Suppressor macrophage (primary cell): ENCODE measurements at regions not wholly inside any gene's neighbourhood (a gene's known extent, or its start where the extent isn't known, plus 50 kb on each side); places are given as distances from the start of the nearest gene placed in this dataset.
A peak's percentile ranks its signal among the peaks of the same experiment; 100 is the strongest.
"Not testable (repeated sequence)": the region's sequence is repeated elsewhere in the genome, so short reads cannot be mapped to it uniquely, and the experiment has no call there.

Source experiments
- DNase-seq, 4 experiments: peaks; one replicate each; pipeline ENCODE4 v3.0.0-alpha.2; 2020 to 2022

DNA sequence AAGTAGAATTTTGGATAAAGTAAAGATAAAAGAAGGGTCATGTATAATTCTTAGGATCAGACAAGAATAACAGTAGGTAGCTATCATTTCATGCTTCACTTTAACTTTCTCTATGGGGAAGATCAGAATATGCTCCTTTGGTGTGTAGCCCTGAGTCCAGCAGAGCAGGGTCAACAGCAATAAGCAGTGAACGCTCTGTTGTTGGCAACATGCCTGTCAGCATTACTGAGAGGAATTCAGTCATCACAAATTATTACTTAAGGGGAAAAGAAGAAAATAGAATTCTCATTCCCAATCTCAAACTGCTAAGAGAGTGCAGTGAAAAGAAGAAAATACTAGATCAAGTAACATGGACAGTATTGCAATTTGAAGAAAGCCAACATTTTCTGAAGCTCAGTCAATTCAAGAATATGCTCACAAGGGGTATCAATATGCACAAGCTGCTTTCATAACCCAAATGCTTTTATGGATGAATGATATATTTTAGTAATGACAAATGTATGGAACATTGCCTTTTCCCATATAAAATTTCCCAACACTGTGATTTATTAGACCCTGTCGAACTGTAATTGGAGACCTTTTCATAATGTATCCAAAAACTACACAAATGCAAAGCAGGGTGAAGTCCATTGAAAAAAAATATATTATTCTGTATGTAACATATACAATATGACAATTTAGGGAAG lies 1359.4 kb downstream of the EFNA5 start:
- no peak for DNase-seq

DNA sequence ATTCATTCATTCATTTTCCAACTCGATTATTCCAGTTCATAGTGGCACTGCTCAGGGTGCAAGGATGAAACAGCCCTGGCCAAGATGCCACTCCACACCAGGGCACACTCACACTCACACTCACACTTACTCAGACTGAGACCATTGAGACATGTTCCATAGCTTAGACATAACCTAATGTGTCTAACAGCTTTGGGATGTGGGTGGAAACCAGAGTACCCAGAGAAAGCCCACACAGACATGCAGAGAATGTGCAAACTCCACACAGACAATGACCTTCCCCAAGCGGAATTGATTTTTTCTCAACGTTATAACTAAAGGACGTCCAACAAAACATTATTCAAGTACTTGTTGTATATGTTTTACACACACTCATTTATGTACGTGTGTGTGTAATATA lies 1363.5 kb downstream of the EFNA5 start:
- DNase-seq: no peak

DNA sequence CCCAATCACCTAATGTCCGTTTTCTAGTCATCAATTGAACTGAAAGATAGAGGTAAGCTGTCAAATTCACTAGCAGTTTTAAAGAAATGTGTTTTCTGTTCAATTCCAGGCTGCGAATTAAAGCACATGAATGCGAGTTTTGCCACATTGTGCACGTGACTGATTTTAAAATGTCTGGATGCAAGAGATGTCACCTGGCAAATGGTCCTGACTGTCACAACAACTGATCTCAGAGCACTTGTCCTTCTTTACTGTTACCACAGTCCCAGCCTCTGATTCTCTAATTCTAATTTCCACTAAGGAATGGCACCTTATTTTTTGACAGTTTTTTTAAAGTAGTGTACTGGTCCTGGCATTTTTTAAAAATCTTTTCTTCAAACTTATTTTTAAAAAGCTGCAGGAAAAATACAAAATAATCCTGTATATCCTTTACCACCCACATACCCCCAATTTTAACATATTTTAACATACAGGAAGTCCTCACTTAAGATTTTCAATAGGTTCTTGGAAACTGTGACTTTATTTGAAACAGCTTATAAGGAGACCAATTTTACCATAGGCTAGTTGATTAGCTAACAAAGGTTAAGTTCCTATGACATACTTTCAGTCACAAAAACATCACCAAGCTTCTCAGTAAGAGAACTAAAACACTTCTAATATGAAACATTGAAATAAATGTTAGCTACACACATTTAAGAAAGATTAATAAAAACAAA lies 1364.3 kb downstream of the EFNA5 start:
- DNase-seq: no peak

DNA sequence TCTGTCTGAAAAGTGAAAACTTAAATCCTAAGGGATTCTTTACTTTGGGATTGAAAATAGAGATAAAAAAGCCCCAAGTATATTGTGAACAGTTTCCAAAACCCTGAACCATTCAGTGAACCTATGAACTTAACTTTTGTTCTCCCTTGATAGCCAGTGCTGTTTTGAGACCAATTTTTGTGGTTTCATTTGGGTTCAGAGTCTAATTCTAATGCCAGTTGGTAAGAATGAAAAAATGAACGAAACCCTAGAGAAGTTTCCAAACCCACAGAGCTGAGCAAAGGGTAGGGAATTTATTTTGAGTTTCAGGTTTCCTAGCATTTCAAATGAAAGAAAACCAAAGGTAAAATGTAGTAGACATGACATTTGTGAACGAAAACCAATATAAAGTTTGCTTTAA lies 1366.8 kb downstream of the EFNA5 start:
- no peak for DNase-seq

DNA sequence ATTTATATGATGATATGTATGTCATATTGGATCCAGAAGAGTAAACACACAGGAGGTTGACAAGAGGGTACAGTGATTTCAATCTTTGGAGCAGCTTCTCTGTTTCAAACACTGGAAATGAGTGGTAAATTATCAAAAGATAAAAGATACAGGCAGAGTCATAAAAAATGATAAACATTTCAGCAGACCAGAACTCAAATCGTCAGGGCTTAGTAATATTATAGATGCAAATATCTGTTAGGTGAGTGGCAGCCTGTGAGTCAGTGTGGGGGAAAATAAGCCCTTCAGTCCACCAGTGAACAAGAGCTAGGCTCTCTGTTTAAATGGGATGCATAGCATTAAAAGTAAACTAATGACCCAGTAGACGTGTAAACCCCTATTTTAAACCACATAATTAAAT lies 1378.1 kb downstream of the EFNA5 start:
- no peak for DNase-seq

DNA sequence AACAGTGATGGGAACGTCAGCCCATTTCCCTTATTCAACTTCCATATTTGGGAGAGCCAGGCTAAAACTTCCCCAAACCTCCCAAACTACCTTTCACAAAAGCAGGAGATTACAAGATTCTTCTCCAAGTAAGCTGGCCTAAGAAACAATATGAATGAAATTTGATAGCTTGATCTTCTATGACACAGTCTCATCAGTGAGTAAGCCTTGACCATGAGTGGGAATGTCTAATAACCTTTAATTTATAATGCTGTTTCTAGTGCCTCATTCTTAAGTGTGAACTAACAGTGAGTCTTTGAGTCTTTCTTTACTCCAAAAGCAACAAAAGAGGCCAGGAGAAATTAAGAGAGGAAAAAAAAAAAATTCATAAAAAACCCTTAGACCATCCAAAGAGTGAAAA lies 1379.9 kb downstream of the EFNA5 start:
- DNase-seq: no peak

DNA sequence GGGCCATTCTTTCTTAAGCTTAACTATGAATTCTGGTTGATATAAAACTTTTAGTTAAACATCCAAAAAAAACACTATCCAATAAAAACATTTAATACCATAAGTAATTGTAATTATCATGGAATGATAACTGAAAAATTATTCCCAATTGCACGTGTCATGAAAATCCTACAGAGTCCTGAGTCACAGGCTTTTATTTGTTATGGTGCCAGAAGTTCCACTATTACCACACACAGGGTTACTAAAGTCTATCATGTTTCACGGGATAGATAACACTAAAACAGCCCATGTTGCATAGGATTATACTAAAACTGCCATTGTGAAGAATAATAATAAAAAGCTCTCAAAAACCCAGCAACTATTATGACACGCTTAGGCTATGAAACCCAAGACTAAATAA lies 1381.8 kb downstream of the EFNA5 start:
- no peak for DNase-seq

DNA sequence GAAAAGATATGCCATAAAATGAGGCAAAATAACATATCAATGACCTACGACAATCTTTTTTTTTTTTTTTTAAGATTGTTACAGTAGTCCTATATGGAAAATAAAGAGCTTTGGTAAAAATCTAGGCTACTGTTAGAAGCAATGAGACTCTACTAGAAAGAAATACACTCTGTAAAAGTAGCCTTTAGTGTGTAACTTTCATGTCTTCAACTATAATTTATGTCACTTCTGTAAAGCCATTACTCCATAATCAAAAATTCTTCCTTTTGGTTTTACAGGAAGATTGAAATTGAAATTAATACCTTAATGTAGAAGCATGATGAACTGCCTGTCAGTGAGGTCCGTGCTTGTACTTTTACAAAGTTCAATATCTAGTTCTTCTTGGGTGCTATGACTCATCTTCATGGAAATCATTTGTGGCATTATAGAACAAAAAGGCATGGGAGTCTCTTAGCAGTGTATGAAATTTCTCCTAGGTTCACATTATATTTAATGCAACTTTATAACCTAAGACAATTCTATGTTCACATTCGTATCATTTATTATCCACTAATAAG lies 1393.1 kb downstream of the EFNA5 start:
- no peak for DNase-seq

DNA sequence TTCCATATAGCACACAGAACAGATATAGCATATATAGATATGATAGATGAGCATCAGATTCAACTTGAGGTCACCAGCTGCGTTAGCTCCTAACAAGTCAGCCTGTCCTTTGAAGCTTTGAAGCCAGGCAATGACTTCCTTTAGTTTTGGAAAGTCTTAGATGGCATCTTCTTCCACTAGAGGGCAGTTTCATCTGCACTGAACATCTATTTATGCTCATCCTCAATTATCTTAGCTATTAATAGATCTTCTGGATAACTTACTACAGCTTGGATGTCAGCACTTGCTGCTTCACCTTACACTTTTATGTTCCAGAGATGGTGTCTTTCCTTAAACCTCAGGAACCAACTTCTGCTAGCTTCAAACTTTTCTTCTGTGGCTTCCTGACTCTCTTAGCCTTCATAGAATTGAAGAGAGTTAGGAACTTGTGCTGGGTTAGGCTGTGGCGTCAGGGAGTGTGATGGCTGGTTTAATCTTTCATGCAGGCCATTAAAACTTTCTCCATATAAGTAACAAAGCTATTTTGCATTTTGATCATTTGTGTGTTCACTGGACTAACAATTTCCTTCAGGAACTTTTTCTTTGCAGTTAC lies 1401.4 kb downstream of the EFNA5 start:
- peak in 3 of 4 experiments; percentile 4 to 7 (median 6) for DNase-seq

DNA sequence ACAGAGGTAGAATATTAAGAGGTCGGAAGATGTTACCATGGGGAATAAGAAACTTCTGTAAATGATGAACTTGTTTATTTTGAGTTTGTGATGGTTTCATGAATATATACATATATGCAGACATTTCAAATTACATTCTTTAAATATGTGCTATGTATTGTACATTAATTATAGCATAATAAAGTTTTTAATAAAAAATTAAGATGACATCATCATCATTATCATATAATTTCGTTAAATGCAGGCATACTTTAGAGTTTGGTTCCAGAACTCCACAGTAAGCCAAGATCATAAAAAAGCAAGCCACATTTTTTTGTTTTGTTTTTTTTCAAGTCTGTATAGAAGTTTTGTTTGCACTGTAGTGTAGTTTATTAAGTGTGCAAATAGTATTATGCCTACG lies 1403.5 kb downstream of the EFNA5 start:
- no peak for DNase-seq

DNA sequence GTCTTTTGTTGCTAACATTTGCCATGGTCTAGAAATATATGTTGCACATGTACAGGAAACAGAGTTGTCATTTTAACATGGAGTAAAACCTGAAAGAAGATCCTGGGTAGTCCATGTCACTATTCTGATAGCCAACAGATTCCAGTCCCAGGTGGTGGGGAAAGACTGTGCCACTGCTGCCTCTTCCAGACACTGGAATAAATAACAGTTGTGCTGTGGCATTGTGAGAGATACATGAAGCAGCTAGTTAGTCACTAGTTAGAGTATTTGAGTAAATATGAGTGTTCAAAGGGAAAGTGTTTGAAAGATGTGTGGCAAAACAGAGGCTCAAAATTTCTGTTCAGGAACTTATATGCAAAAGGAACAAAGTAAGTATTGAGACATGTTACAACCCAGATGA lies 1408.3 kb downstream of the EFNA5 start:
- DNase-seq: no peak

DNA sequence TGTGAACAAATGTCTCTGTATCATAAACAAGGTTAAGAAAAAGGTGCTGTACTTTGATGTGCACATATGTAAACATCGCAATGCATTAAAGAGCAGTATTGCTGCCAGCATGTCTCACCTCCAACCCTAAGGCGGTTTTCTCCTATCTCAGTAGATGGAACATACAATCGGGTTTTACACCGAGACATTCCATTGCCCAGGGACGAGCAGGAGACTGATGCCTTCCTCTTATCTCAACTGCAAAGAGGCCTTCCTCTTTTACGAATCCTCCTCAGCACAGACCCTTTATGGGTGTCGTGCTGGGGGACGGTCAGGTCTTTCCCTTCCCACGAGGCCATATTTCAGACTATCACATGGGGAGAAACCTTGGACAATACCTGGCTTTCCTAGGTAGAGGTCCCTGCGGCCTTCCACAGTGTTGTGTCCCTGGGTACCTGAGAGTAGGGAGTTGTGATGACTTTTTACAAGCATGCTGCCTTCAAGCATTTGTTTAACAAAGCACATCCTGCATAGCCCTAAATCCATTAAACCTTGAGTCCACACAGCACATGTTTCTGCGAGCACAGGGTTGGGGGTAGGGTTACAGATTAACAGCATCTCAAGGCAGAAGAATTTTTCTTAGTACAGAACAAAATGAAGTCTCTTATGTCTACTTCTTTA lies 1411.2 kb downstream of the EFNA5 start:
- DNase-seq: not testable (repeated sequence)

DNA sequence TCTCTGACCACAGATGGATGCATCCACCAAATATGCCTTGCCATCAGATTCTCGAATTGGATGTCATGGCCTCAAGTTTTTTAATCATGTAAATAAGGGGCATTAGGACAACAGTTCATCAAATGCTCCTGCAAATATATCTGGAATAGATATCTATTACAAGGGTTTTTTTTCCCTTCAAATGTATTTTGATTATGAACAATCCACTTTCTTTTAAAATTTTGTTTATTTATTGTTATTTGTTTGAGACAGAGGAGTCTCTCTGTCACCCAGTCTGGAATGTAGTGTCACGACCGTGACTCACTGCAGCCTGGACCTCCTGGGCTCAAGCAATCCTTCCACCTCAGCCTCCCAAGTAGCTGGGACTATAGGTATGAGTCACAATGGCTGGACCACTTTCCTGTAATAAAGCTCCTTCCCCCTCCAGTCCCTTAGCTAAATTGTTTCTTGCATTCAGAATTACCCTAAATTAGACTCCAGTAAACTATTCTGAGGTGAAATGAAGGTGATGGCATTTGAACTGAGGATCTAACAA lies 1412.1 kb downstream of the EFNA5 start:
- DNase-seq: no peak

DNA sequence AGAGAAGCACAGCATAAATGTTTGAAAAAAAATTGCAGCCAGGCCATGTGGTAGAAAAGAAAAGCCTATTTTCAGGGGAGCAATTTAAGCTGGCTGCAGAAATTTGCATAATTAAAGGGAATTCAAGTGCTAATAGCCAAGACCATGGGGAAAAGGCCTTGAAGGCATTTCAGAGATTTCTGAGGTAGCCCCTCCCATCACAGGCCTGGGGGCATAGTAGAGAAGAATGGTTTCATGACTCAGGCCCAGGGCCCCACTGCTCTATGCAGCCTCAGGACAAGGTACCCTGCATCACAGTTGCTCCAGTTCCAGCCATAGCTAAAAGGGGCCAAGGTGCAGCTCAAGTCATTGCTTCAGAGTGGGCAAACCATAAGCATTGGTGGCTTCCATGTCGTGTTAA lies 1416.0 kb downstream of the EFNA5 start:
- no peak for DNase-seq

DNA sequence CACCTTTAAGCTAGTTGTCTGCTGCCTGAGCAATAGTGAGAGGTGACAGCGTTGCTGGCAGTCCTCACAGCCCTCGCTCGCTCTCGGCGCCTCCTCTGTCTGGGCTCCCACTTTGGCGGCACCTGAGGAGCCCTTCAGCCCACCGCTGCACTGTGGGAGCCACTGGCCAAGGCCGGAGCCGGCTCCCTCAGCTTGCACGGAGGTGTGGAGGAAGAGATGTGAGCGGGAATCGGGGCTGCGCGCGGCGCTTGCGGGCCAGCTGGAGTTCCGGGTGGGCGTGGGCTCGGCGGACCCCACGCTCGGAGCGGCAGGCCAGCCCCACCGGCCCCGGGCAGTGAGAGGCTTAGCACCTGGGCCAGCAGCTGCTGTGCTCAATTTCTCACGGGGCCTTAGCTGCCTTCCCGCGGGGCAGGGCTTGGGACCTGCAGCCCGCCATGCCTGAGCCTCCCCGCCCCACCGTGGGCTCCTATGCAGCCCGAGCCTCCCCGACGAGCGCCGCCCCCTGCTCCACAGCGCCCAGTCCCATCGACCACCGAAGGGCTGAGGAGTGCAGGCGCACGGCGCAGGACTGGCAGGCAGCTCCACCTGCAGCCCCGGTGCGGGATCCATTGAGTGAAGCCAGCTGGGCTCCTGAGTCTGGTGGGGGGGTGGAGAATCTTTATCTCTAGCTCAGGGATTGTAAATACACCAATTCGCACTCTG lies 1424.5 kb downstream of the EFNA5 start:
- DNase-seq: not testable (repeated sequence)

DNA sequence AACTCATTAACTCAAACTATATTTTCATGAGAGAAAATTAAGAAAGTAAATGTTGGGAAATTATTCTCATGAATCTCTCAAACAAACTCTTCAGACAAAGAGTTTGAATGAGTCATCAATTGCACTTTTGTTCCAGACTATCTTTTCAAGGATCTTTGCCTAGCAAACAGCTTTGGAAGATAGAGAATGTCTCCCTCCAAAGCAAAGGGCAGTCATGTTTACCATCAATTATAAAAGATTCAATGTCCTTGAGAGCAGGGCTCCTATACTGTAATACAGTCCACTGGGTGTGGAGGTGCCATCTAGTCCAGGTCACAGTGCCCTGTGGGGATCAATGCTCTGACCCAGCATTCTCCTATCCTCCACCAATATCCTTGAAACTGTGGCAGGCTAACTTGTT lies 1429.3 kb downstream of the EFNA5 start:
- no peak for DNase-seq

DNA sequence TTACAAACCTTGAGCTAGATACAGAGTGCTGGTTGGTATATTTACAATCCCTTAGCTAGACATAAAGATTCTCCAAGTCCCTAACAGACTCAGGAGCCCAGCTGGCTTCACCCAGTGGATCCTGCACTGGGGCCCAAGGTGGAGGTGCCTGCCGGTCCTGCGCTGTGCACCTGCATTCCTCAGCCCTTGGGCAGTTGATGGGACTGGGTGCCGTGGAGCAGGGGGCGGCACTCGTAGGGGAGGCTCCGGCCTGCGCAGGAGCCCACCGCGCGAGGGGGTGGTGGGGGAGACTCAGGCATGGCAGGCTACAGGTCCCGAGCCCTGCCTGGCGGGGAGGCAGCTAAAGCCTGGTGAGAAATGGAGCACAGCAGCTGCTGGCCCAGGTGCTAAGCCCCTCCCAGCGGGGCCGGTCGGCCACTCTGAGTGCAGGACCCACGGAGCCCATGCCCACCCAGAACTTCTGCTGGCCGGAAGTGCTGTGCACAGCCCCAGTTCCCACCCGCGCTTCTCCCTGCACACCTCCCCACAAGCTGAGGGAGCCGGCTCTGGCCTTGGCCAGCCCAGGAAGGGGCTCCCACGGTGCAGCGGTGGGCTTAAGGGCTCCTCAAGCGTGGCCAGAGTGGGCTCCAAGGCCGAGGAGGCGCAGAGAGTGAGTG lies 1464.7 kb downstream of the EFNA5 start:
- no peak for DNase-seq

DNA sequence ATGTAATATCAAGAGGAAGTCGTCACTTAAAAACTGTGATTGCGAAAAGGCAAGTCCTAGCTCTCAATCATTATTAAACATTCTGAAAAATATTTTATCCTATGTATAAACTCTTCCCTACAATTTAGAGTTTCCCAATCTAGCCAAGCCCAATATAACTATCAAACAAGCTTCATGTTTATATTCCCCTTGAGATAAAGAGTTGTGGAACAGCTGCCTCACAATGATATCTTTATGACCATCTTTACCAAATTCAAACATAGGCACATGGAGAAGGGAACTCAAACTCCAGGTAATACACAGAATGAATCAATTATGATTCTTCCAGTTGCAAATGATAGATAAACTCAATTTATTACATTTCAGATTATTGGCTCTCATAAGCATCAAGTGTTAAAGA lies 1468.7 kb downstream of the EFNA5 start:
- no peak for DNase-seq

DNA sequence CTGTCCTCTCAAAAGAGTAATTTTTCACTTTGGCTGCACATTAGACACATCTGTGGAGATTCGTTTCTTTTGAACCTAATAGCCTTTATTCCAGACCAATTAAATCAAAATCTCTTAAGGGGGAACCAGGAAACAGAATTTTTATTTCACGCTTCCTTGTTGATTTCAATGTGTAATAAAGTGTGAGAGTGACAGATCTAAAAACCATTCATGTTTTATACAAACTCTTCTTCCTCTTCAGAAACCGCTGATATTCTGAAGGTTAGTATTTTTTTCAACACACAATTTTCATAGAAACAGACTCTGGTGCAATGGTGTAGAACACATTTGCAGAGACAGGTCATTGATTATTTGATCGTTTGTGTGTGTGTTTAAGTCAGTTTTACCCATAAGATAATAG lies 1469.8 kb downstream of the EFNA5 start:
- no peak for DNase-seq

DNA sequence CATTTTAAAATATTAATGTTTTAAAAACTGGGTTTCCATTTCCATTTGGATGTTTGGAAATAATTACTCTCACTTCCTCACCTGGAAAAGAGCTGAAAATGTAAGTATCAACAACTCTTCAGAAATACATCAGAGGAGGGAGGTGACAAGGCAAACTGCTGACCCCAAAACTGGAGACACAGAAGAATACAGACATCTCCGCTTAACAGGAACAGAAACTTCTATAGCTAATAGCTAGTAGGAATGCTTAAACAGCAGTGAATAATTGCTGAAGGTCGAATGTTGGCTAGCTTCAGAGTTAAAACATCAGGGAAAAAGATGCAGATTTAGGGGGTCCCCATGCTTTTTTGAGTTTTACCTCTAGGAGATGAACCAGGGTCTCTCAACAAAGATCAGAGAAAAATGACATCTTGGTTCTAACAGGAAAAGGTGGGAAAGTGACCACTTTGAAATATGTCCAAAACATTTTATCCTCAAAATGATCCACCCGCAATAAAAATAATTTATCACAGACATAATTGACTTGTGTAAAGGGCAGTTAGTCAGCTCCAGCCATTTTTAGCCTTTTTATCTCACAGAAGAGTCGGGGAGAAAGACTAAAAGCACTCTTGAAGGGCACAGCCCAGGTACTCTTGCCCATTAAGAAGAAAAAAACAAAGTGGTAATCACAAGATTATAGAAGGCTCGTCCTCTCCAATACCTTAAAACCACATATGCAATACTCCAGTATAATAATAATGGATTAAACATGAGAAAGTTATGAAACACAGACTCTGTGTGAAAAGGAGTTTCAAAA lies 1474.9 kb downstream of the EFNA5 start:
- no peak for DNase-seq
